ENCODE measurements at regions not wholly inside any gene's neighbourhood (a gene's known extent, or its start where the extent isn't known, plus 50 kb on each side); places are given as distances from the start of the nearest gene placed in this dataset.

- Histone ChIP-seq H3K4me1 (no peaks in the 10 kb centered on the region), H3K9ac (ENCODE audit: low read depth in 2 of 2, low read length in 2 of 2) (no peak overlapping the region), H3K9me3 (no peaks in the 10 kb centered on the region), H3K36me3 (no peaks in the 10 kb centered on the region), H3K27ac (no peak overlapping the region), H3K27me3 (no peaks in the 10 kb centered on the region), H3K4me3 (no peak overlapping the region)
- intact Hi-C loops (cut with DNase I), result no loop called here
- no peak for TF ChIP-seq CTCF (IDR thresholded peaks at IDR 0.05)
- no peak for DNase-seq
Measured at GRCh38 chr9:78756813-78757510, 460.0 kb downstream of the PSAT1 start.

- no peak overlapping the region for H3K27ac ChIP-seq
- intact Hi-C loops (cut with DNase I), result no loop called here
- H3K4me3 ChIP-seq, result no peak overlapping the region
- no peaks in the 10 kb centered on the region for H3K27me3 ChIP-seq
- no peaks in the 10 kb centered on the region for H3K36me3 ChIP-seq
- TF ChIP-seq CTCF (IDR thresholded peaks at IDR 0.05), result no peak
- H3K9ac ChIP-seq (ENCODE audit: low read depth in 2 of 2, low read length in 2 of 2), result no peak overlapping the region
- no peaks in the 10 kb centered on the region for H3K4me1 ChIP-seq
- DNase-seq, result no peak
- H3K9me3 ChIP-seq, result no peaks in the 10 kb centered on the region
Measured at GRCh38 chr9:78763424-78763823, 466.5 kb downstream of the PSAT1 start.

GRCh38 chr9:78765861-78766260 is 468.9 kb downstream of the PSAT1 start:
- no peak for TF ChIP-seq CTCF (IDR thresholded peaks at IDR 0.05)
- intact Hi-C loops (cut with DNase I), result no loop called here
- DNase-seq, result no peak
- no peak overlapping the region for H3K27ac ChIP-seq
- H3K4me1 ChIP-seq, result no peaks in the 10 kb centered on the region
- no peak overlapping the region for H3K9ac ChIP-seq (ENCODE audit: low read depth in 2 of 2, low read length in 2 of 2)
- no peaks in the 10 kb centered on the region for H3K27me3 ChIP-seq
- H3K4me3 ChIP-seq, result no peak overlapping the region
- no peaks in the 10 kb centered on the region for H3K9me3 ChIP-seq
- H3K36me3 ChIP-seq, result no peaks in the 10 kb centered on the region

- Histone ChIP-seq H3K27me3 (no peaks in the 10 kb centered on the region), H3K9ac (ENCODE audit: low read depth in 2 of 2, low read length in 2 of 2) (no peak overlapping the region), H3K36me3 (no peaks in the 10 kb centered on the region), H3K4me3 (no peak overlapping the region), H3K9me3 (no peaks in the 10 kb centered on the region), H3K4me1 (no peaks in the 10 kb centered on the region), H3K27ac (no peak overlapping the region)
- DNase-seq, result no peak
- intact Hi-C loops (cut with DNase I), result no loop called here
- no peak for TF ChIP-seq CTCF (IDR thresholded peaks at IDR 0.05)
Measured at GRCh38 chr9:78767490-78767889, 470.6 kb downstream of the PSAT1 start.

- intact Hi-C loops (cut with DNase I), result no loop called here
- Histone ChIP-seq H3K27me3 (no peaks in the 10 kb centered on the region), H3K9ac (ENCODE audit: low read depth in 2 of 2, low read length in 2 of 2) (no peak overlapping the region), H3K4me1 (no peaks in the 10 kb centered on the region), H3K27ac (no peak overlapping the region), H3K4me3 (no peak overlapping the region), H3K9me3 (no peaks in the 10 kb centered on the region), H3K36me3 (no peaks in the 10 kb centered on the region)
- DNase-seq, result no peak
- no peak for TF ChIP-seq CTCF (IDR thresholded peaks at IDR 0.05)
Measured at GRCh38 chr9:78769690-78770089, 472.8 kb downstream of the PSAT1 start.

Data from colonic mucosa (tissue), 4 donors.